HCT116 (cell line): ENCODE measurements at regions not wholly inside any gene's neighbourhood (a gene's known extent, or its start where the extent isn't known, plus 50 kb on each side); places are given as distances from the start of the nearest gene placed in this dataset.

Source experiments
- ATAC-seq: fragments of 200-7000 bp; cut with Tn5 transposase; 2 replicates; pipeline ENCODE4 v1.9.1; 2020; ENCODE audit warnings: mild to moderate bottlenecking, moderate library complexity
- BruUV-seq: library from RNA; stranded (reverse); fragments of 400-500 nt; replicated peaks from 2 replicates; lab custom pipeline; 2021; lab: Mats Ljungman, UMichigan
- CTCF ChIA-PET: fragments of 300-600 bp; sonication (Branson Sonifier 250); formaldehyde crosslinking; loops from one replicate; lab custom pipeline; 2021; ENCODE audit warnings: antibody characterized with exemption; lab: Charles Lee
- POLR2A ChIA-PET: fragments of 300-600, 350-600 bp; sonication (Branson Sonifier 250); formaldehyde crosslinking; loops from one replicate; lab custom pipeline; 2021; ENCODE audit warnings: antibody characterized with exemption; lab: Charles Lee
- RAD21 ChIA-PET, 2 experiments: fragments of 300-600 bp; sonication (Branson Sonifier 250); formaldehyde crosslinking; loops; one replicate each; lab custom pipeline; 2023; ENCODE audit warnings: low total read pairs in 2 of 2; ENCODE audit not compliant: uncharacterized antibody in 2 of 2, unreplicated experiment in 2 of 2, low non-redundant PET in 1 of 2; lab: Charles Lee
- DNase-seq: peaks from one replicate; pipeline ENCODE4 v3.0.0-alpha.2; 2010; ENCODE audit warnings: low read depth, low spot score
- H2AFZ ChIP-seq: fragments of 200-600 bp; shearing (Covaris generic), sonication (generic); 2 replicates; pipeline ENCODE4 v1.6.1; 2017; ENCODE audit warnings: low read depth, mixed run types, mixed read lengths, antibody characterized with exemption, low read length; ENCODE audit not compliant: poor library complexity, severe bottlenecking
- H3K27ac ChIP-seq: 2 replicates; pipeline ENCODE4 v1.5.1; 2012; ENCODE audit warnings: low read depth, low read length
- H3K27me3 ChIP-seq: fragments of 200-600 bp; sonication (generic); 2 replicates; pipeline ENCODE4 v1.6.1; 2016; ENCODE audit warnings: mixed run types, low read length, mixed read lengths; ENCODE audit not compliant: insufficient read depth
- H3K36me3 ChIP-seq, 2 experiments: fragments of 200-500 bp in 1 of 2; fragments of 200-600 bp in 1 of 2; sonication (Bioruptor generic) in 1 of 2; sonication (generic) in 1 of 2; 2 replicates each; pipeline versions ENCODE4 v1.5.1 to v1.6.1; 2014 to 2016; ENCODE audit warnings: low read length in 2 of 2, inconsistent platforms in 1 of 2, mixed read lengths in 1 of 2, mixed run types in 1 of 2; ENCODE audit not compliant: insufficient read depth in 2 of 2, control insufficient read depth in 1 of 2
- H3K4me1 ChIP-seq, 2 experiments: fragments of 200-600 bp in 1 of 2; sonication (generic) in 1 of 2; 2 replicates each; pipeline versions ENCODE4 v1.5.1 to v1.6.1; 2012 to 2017; ENCODE audit warnings: low read length in 2 of 2, inconsistent platforms in 1 of 2, mild to moderate bottlenecking in 1 of 2, mixed read lengths in 1 of 2, mixed run types in 1 of 2, moderate library complexity in 1 of 2; ENCODE audit not compliant: insufficient read depth in 2 of 2, control insufficient read depth in 1 of 2
- H3K4me2 ChIP-seq: fragments of 200-600 bp; sonication (generic); 2 replicates; pipeline ENCODE4 v1.6.1; 2017; ENCODE audit warnings: mixed run types, low read length, mixed read lengths
- H3K4me3 ChIP-seq, 2 experiments: fragments of 200-600 bp in 1 of 2; sonication (generic) in 1 of 2; replicated peaks in 1 of 2; 2 replicates each; pipeline ENCODE4 v1.5.1; 2011 to 2016; ENCODE audit warnings: low read length in 2 of 2, control low read depth in 1 of 2, low read depth in 1 of 2, mild to moderate bottlenecking in 1 of 2, mixed read lengths in 1 of 2, mixed run types in 1 of 2
- H3K79me2 ChIP-seq: fragments of 200-600 bp; sonication (generic); 2 replicates; pipeline ENCODE4 v1.6.1; 2017; ENCODE audit warnings: mild to moderate bottlenecking, mixed run types, low read length, moderate library complexity, mixed read lengths; ENCODE audit not compliant: insufficient read depth
- H3K9ac ChIP-seq: fragments of 200-600 bp; sonication (generic); 2 replicates; pipeline ENCODE4 v1.6.1; 2016; ENCODE audit warnings: low read length, mixed read lengths
- H3K9me2 ChIP-seq: fragments of 200-600 bp; sonication (generic), shearing (Covaris generic); 2 replicates; pipeline ENCODE4 v1.6.1; 2017; ENCODE audit warnings: mixed run types, mild to moderate bottlenecking, moderate library complexity; ENCODE audit not compliant: insufficient read depth
- H3K9me3 ChIP-seq, 2 experiments: fragments of 200-500 bp in 1 of 2; fragments of 200-600 bp in 1 of 2; sonication (Bioruptor generic) in 1 of 2; sonication (generic) in 1 of 2; 2 replicates each; pipeline ENCODE4 v1.6.1; 2014 to 2017; ENCODE audit warnings: low read length in 2 of 2, mixed read lengths in 2 of 2, inconsistent platforms in 1 of 2, low read depth in 1 of 2, mild to moderate bottlenecking in 1 of 2, mixed run types in 1 of 2, moderate library complexity in 1 of 2; ENCODE audit not compliant: control insufficient read depth in 1 of 2, insufficient read depth in 1 of 2
- H4K20me1 ChIP-seq: fragments of 200-600 bp; sonication (generic), shearing (Covaris generic); 2 replicates; pipeline ENCODE4 v1.6.1; 2017; ENCODE audit warnings: mixed run types, mild to moderate bottlenecking, moderate library complexity; ENCODE audit not compliant: insufficient read depth
- CBX3 ChIP-seq: IDR thresholded peaks from 2 replicates; pipeline ENCODE4 v1.6.1; 2012; ENCODE audit warnings: low read depth
- CTCF ChIP-seq, 3 experiments: fragments of 200-600 bp in 1 of 3; sonication (generic) in 1 of 3; IDR thresholded peaks in 2 of 3; conservative IDR thresholded peaks in 1 of 3; 2 replicates each; pipeline ENCODE4 v1.5.1; 2012 to 2017; ENCODE audit warnings: low read depth in 2 of 3, low read length in 2 of 3, antibody characterized with exemption in 1 of 3, borderline replicate concordance in 1 of 3, control low read depth in 1 of 3, mild to moderate bottlenecking in 1 of 3, mixed read lengths in 1 of 3, mixed run types in 1 of 3, moderate library complexity in 1 of 3; ENCODE audit not compliant: insufficient read depth in 1 of 3
- EGR1 ChIP-seq: IDR thresholded peaks from 2 replicates; pipeline ENCODE4 v1.6.1; 2012; ENCODE audit warnings: low read depth
- ELF1 ChIP-seq: IDR thresholded peaks from 2 replicates; pipeline ENCODE4 v1.6.1; 2012; ENCODE audit warnings: low read depth, borderline replicate concordance
- EZH2 ChIP-seq: fragments of 200-600 bp; sonication (generic); IDR thresholded peaks from 2 replicates; pipeline ENCODE4 v1.6.1; 2017; ENCODE audit warnings: antibody characterized with exemption, mixed run types
- FOSL1 ChIP-seq: IDR thresholded peaks from 2 replicates; pipeline ENCODE4 v1.6.1; 2012; ENCODE audit warnings: low read depth
- RAD21 ChIP-seq: IDR thresholded peaks from 2 replicates; pipeline ENCODE4 v1.6.1; 2012; ENCODE audit warnings: low read depth, mild to moderate bottlenecking
- SIN3A ChIP-seq: IDR thresholded peaks from 2 replicates; pipeline ENCODE4 v1.6.1; 2012; ENCODE audit warnings: low read depth
- SP1 ChIP-seq: IDR thresholded peaks from 2 replicates; pipeline ENCODE4 v1.6.1; 2012; ENCODE audit warnings: low read depth
- SRF ChIP-seq: IDR thresholded peaks from 2 replicates; pipeline ENCODE4 v1.6.1; 2012; ENCODE audit warnings: low read depth
- YY1 ChIP-seq: IDR thresholded peaks from 2 replicates; pipeline ENCODE4 v1.6.1; 2011; ENCODE audit warnings: low read length, low read depth, moderate library complexity, mild to moderate bottlenecking; ENCODE audit not compliant: insufficient replicate concordance; ENCODE audit errors: extremely low read depth
- ZFX ChIP-seq: fragments of 450-650 bp; IDR thresholded peaks from 2 replicates; pipeline ENCODE4 v1.6.1; 2017
- intact Hi-C: fragments of 100-400 bp; cut with micrococcal nuclease; formaldehyde crosslinking; loops from 2 replicates; pipeline ENCODE4 v1.10.0; 2022
- TF ChIP-seq, protein P1 (sequence below): IDR thresholded peaks from 2 replicates; pipeline ENCODE4 v1.6.1; 2012

DNA sequence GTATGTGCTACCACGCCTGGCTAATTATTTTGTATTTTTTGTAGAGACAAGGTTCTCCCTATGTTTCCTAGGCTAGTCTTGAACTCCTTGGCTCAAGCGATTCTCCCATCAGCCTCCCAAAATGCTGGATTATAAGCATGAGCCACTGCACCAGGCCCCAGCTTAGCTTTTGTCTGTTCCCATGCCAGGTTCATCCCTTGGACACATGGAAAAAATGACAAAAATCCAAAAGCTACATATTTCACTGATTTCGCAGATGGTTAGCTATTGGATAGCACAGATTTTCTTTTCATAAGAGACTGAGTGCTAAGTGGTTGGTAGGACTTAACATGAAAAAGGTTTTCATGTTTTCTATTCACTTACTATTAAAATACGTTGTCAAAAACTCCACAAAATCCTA, 286.6 kb upstream of the KITLG start (continued):
- TF ChIP-seq SRF = no peak
- TF ChIP-seq EZH2 = no peak
- TF ChIP-seq YY1 = no peak

DNA sequence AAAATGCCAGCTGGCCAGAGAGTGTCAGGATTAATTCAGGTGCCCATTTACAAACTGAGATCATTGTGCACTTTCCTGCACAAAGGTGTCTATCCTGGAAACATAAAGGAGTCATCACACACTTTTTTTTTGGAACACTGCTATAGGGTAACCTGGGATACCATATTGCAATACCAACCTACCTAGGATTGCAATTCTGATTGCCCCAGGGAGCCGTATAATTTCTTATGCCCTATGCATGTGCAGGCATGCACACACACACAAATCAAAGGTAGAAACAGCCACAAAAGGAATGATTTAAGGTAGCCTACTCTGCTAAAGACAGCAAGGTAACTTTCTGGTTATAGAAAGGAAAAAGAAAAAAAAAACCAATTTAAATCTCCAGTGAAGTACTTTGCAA, 285.3 kb upstream of the KITLG start:
- no peaks in the 10 kb centered on the region for H3K9me2 ChIP-seq
- ChIA-PET POLR2A (no interaction called here), CTCF (no interaction called here), RAD21 (no interaction called here)
- H3K4me2 ChIP-seq = no peak overlapping the region
- no peak for DNase-seq
- intact Hi-C loops = no loop called here
- H3K9me3 ChIP-seq = no peaks in the 10 kb centered on the region
- H3K4me3 ChIP-seq = no peak overlapping the region
- no peaks in the 10 kb centered on the region for H3K36me3 ChIP-seq
- no peak overlapping the region for H3K27ac ChIP-seq
- H3K9ac ChIP-seq = no peak overlapping the region
- no TSS peak for BruUV-seq
- no peak for ATAC-seq
- H3K79me2 ChIP-seq = no peaks in the 10 kb centered on the region
- no peak for TF ChIP-seq CBX3
- no peaks in the 10 kb centered on the region for H3K27me3 ChIP-seq
- H3K4me1 ChIP-seq = no peaks in the 10 kb centered on the region; a peak in 1 of 4 replicates
- H2AFZ ChIP-seq = no peak overlapping the region
- no peaks in the 10 kb centered on the region for H4K20me1 ChIP-seq

GRCh38 chr12:88860851-88861250, 280.6 kb upstream of the KITLG start:
- Histone ChIP-seq H3K27me3 (no peaks in the 10 kb centered on the region), H3K79me2 (no peaks in the 10 kb centered on the region), H3K36me3 (no peaks in the 10 kb centered on the region), H3K4me1 (peaks cover 3 to 15% of the 10 kb centered on the region in 2 experiments; a peak in 2 of 4 replicates), H2AFZ (peak overlapping the region; percentile 51), H3K27ac (no peak overlapping the region), H4K20me1 (no peaks in the 10 kb centered on the region), H3K4me3 (no peak overlapping the region), H3K9ac (no peak overlapping the region), H3K9me3 (no peaks in the 10 kb centered on the region), H3K9me2 (no peaks in the 10 kb centered on the region), H3K4me2 (no peak overlapping the region)
- TF ChIP-seq SP1 = no peak
- no peak for TF ChIP-seq RAD21
- TF ChIP-seq FOSL1 = no peak
- TF ChIP-seq ZFX = no peak
- TF ChIP-seq CTCF (IDR thresholded peaks at IDR 0.05 in 2 of 3, conservative IDR thresholded peaks at IDR 0.05 in 1 of 3; ENCODE audit: borderline replicate concordance in 1 of 3, insufficient read depth in 1 of 3, low read depth in 2 of 3, low read length in 2 of 3) = no peak
- TF ChIP-seq EGR1 = no peak
- TF ChIP-seq, protein P1, sequence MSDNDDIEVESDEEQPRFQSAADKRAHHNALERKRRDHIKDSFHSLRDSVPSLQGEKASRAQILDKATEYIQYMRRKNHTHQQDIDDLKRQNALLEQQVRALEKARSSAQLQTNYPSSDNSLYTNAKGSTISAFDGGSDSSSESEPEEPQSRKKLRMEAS = no peak
- no peak for TF ChIP-seq ELF1
- no peak for TF ChIP-seq SIN3A
- BruUV-seq = no TSS peak
- DNase-seq (no peak), ATAC-seq (no peak)
- ChIA-PET CTCF (no interaction called here), RAD21 (no interaction called here), POLR2A (no interaction called here)
- intact Hi-C loops = no loop called here
